Suprapubic skin (tissue), 4 donors: ENCODE measurements at regions not wholly inside any gene's neighbourhood (a gene's known extent, or its start where the extent isn't known, plus 50 kb on each side); places are given as distances from the start of the nearest gene placed in this dataset.

Experiments
- POLR2A ChIP-seq, 2 donors: fragments of 450-650 bp; IDR thresholded peaks; one replicate each; pipeline ENCODE4 v1.6.1; 2017; ENCODE audit warnings: antibody characterized with exemption in 2 of 2, mild to moderate bottlenecking in 2 of 2, moderate library complexity in 2 of 2
- POLR2AphosphoS5 ChIP-seq, 3 donors: sonication (generic); formaldehyde crosslinking; IDR thresholded peaks; one replicate each; pipeline ENCODE4 v1.6.1; 2017; ENCODE audit warnings: antibody characterized with exemption in 3 of 3

DNA sequence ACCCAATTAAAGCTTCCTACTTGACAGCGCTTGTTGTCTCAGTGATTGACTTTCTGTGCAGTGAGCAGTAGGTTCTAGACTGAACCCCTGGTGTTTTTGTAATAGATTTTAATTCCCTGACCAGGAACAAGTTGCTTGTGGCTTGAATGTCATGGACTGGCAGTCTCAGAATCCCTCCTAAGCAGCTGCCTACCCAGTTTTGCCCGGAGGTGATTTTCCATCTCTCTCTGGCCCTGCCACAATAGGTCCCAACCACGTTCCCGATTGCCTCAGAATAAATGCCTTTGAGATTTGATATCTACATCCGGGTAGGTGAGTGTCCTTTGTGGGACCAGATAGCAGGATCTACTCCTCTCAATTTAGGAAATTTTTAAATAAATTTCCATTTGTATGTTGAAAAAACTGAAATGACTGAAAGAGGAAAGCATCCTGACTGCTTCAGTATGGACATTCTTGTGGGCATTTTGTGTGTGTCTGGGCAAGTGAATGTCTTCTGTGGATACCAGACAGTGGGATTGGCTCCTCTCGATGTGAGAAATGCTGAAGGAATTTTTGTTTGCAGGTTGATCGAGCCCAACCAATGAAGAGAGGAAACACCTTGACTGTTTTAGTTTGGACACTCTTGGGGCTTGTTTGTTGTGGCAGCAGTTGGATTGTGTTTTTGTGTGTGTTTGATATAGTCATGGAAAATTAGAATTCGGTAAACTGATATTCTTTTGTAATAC is 1607.4 kb downstream of the C4orf33 start:
- TF ChIP-seq POLR2A (IDR thresholded peaks at IDR 0.05): no peak
- no peak for TF ChIP-seq POLR2AphosphoS5 (IDR thresholded peaks at IDR 0.05)
